Glomerular endothelial cell (primary cell): ENCODE measurements at regions not wholly inside any gene's neighbourhood (a gene's known extent, or its start where the extent isn't known, plus 50 kb on each side); places are given as distances from the start of the nearest gene placed in this dataset.
"Not testable (repeated sequence)": the region's sequence is repeated elsewhere in the genome, so short reads cannot be mapped to it uniquely, and the experiment has no call there.

ENCODE experiments used
- DNase-seq: peaks from one replicate; pipeline ENCODE4 v3.0.0-alpha.2; 2011; ENCODE audit warnings: low read depth, low spot score; ENCODE audit errors: extremely low read depth

DNA sequence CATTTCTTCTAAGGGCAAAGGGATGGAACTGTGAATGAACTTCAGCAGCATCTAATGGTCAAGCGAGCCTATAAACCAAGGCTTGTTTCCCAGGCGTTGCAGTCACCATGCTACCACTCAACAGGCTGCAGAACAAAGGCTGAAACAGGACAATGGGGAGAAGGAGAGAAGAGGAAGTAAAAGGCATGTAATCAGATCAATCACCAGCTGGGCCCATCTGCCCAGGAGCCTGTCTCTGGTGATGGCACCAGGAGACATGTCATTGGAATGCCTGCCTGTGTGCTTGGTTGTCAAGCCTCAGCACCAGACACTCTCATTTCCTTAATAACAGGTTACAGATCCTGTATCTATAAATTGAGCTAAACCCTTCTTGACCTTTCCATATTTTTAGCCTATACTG, 81.7 kb upstream of the UMPS start:
- no peak for DNase-seq

DNA sequence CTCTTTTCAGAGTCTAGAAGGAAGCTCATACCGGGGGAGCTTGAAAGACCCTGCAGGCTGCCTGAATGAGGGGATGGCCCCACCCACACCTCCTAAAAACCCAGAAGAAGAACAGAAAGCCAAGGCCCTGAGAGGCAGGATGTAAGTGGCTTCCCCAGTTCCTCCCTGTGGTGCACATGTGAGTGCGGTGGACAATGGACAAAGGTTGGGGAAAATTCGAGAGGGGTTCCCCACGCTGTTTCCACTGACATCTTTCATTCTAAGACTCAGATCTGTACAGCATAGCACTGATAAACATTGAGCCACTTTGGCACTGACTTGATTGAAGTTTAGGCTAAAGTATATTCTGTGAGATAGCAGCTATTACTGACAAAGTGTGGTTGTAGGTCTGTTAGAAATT, 79.5 kb upstream of the UMPS start:
- DNase-seq: no peak

DNA sequence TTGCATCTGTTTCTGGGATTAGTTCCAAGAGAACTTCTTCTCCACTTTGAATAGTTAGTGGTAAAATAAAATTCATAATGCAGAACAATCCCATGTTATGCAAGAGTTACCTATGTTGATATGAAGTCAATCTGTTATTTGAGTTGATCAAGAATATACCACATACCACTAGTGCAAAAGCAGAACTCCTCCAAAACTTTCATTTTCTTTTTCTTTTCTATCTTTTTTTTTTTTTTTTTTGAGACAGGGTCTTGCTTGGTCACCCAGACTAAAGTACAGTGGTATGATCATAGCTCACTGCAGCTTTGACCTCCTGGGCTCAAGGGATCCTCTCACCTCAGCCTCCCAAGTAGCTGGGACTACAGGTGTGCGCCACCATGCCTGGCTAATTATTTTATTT, 78.8 kb upstream of the UMPS start:
- not testable (repeated sequence) for DNase-seq

DNA sequence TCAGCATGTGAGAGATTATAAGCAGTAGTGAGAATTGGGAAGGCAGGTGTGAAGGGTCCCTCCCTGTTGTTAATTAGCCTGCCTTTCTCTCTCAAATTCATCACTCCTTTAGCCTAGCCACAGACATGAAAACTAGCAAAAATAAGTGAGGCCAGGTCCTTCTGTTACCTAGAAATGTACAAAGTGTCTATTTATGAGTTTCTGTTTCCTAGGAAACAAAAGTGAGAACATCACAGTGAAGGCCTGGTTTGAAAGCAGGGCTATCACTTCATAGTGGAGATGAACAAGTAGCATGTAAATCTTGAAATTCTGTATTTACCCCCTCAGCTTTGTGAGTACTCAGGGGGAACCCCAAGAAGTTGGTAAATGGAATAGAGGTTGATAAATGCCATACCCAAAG, 78.2 kb upstream of the UMPS start:
- DNase-seq: no peak

DNA sequence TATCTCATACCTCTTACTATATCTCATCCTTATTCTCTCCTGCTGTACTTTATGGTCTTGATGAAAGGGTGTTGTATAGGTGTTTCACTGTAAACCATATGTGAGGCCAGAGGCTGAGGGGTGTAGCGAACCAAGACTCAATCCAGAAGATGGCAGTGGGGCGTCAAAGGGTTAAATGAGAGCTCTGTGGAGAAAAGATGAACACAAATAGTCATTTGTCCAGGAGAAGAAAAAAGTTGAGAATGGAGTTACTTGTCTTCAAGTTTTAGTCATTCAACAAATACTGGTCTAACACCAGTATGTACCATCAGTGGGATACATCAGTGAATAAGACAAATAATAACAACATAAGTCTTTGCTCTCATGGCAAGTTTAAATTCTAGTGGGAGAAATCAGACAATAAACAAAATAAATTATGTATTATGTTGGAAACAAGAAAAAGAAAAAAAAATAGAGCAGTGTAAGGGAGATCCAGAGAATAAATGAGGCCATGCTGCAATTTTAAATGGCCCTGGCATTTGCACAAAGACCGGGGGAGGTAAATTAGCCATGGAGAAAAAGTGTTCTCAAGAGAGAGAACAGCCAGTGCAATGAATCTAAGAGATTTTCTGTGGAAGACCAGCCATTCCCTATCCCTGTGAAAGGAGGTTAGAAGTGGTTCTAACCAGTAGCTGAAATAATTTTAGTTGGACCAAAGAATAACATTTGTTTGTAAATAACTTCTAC, 77.0 kb upstream of the UMPS start:
- DNase-seq: no peak

DNA sequence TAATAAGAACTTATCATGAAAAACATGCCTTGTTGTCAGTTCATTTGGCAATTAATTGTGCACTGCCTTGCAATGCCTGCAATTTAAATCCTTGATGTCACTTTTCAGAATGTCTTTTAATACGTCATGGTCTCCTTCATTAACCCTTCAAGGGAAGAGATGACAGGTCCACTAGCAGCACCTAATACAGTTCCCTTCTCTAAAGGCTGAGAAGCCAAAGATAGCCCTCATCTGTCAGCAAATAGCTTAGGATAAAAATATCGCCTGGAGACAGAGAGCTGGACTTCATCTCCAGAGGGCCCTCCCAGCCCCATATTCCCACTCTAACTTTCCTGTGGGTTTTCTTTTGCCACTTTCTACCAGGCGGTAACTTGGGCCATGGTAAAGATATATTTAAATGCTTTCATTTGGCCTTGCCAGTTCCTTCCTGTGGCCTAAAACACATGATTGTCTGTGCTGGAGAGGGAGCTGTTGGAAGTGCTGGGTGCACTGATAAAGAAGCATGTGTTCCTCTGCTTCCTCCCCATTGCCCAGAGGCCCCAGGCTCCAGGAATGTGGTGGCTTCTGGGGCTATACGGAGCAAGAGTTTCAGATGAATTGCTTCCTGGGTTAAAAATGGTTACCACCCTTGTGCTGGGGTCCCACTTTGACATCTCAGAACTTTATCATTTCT, 76.3 kb upstream of the UMPS start:
- no peak for DNase-seq

DNA sequence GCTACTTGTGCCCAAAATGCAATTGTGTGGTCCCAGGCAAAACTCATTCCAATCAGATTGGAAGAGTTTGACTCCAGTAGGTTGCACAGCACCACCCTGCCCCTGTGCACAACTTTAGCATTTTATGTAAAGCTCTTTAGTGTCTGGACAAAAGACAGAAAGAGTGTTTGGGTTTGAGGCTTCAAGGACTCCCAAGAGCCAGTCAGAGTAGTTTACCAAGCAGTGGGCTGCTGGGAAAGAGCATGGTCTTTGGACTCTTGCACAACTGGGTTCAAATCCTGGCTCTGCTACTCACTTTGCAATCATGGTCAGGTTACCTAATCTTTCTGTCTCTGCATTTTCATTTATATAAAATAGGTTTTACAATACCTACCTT, 75.8 kb upstream of the UMPS start:
- DNase-seq: no peak

DNA sequence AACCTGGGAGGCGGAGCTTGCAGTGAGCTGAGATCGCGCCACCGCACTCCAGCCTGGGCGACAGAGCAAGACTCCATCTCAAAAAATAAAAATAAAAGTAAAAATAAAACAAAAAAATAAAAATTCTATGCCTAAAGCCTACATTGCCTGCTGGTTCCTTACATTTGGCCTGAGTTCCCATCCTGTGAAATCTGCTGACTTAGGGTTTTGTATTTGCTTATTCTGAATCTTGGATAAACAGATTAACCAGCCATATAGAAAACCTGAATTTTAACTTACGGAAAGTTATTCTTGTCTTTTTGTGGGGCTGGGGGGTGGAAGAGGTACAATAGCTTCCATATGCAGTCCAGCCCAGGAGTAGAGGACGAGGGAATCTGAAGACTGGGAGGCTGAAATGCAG, 73.7 kb upstream of the UMPS start:
- DNase-seq: no peak

DNA sequence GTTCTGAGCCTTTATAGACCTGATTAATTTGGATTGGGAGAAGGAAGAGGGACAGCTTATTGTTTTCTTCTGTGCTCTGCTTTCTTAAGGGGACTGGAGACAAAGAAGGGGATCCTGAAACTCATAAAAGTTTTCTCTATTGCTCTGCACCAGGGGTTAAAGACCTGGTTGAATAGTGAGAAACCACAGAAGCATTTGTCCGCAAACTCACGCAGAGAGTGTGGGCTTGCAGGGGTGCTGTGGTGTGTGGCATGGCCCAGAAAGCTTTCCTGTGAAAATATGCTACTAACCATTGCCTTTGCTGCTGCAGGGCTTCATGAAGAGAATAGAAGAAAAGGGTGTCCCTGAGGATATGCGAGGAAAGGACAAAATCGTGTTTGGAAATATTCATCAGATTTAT, 73.1 kb upstream of the UMPS start:
- no peak for DNase-seq

DNA sequence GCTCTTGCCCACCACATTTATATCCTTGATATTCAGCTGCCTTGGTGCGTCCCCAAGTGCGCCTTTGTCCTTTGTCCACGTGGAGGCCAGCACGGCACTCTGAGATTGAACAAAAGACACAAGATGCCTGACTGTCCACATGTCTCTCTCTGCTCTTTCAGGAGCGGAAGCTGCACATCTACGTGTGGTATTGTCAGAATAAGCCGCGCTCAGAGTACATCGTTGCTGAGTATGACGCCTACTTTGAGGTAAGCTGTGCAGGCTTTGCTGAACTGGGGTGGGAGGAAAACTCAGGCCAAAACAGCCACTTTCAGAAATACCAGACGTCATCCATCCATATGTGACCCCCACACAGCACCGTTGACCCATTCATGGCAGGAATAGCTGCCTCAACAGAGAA, 72.0 kb upstream of the UMPS start:
- no peak for DNase-seq

DNA sequence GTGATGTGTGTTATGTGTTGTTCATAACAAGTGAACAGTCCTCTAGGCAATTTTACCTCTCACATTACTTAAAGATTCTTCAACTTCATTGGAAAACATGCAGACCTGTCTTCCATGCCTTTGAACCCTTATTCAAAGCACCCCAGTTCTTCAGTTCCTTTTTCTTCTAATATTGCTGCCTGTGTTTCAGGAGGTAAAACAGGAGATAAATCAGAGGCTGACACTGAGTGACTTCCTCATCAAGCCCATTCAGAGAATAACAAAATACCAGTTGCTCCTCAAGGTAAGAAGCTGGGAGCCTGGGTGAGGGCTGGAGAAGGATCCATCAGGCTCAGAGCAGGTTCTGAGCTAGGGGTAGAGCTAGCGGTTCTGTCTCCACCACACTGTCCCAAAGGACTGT, 71.1 kb upstream of the UMPS start:
- no peak for DNase-seq

DNA sequence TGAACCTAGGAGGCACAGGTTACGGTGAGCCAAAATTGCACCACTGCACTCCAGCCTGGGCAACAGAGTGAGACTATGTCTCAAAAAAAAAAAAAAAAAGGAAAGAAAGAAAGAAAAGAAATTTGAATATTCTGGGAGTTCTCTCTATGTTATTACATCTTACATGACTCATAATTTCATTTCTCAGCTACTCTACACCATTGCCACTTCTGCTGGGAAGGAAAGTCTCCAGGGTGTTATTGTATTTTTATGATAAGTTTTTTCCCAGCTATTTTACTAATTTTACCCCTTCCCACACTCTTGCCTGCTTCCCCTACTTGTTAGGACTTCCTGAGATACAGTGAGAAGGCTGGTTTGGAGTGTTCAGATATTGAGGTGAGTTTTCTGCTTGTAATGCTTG, 69.7 kb upstream of the UMPS start:
- DNase-seq: no peak

DNA sequence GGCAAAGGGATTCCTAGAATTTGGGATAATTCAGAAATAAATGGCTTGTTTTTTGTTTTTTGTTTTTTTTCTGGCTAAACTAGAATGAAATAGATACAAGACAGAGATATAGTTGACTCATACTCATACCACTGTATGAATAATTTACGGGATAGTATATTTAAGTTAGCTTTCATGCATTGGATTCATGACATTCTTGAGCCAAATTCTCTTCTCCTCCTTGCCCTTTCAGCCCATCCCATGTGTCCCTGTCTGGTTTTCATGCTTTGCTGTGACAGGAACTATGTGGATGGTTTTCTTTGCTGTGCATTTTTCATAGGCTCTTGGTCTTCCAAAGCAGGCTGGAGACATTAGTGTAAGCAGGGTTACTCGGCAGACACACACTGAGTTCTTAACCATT, 66.6 kb upstream of the UMPS start:
- no peak for DNase-seq

DNA sequence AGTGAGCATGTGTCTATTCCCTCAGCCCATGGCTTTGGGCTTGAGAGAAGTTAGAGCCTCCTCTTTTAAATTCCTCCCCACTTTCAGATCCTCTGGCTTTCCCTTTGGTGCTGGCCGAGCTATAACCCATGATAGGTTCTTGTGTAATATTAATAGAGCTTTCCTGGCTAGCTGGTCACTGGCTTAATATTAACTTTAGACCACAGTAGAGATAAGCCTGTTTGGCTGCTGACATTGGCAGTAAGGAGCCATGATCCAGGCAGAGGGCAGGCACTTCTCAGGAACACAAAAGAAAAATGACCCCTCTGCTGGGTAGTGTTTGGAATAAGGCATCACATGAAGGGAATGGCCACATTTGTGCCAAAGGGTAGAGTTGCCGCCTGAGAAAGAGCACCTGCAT, 65.4 kb upstream of the UMPS start:
- DNase-seq: no peak

DNA sequence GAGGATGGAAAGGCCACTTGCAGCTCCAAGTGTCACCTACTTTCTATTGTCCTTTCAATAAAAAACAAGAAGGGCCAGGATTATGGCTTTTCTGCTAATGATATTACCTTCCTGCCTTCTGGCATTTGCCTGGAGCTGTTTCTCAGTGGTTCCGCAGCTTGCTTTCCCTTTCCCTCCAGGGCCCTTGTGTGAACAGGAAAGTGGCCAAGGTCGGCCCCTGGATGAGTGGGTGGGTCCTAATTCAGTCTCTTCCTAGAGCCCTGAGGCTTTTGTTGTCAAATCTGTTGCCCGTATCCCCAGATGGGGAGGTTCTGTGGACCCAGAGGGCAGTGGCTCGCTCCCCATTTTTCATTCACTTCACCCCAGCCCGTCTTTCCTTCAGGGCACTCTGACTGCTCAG, 64.2 kb upstream of the UMPS start:
- DNase-seq: no peak

DNA sequence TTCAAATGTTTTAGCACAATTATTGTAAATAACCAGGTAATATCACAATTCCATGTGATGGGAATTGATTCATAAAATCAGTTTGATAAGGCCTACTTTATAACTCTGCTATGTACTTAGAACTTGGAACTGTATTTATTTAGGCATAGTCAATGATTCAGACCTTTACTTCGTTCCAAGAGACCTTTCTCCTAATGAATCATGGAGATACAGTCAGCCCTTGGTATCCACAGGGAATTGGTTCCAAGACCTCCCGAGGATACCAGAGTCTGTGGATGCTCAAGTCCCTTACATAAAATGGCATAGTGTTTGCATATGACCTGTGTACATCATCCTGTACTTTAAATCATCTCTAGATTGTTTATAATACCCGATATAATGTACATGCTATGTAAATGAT, 60.8 kb upstream of the UMPS start:
- no peak for DNase-seq

DNA sequence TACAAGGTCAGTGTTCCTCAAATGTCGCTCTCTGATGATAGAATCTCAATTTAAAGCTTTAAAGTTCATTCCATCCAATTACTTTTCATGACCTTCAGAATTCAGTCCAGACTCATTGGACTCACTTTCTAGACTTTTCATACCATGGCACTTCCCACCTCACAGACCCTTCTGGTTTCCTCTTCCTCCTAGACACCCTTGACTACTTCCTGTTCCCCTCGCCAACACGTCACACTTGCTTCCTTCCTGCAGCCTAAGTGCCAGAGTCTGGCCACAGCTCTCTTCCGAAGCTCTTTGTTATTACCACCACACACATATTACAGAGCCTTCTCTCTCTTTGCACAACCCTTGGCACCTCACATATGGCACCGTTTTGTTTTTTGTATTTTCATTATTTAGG, 59.1 kb upstream of the UMPS start:
- DNase-seq: no peak

DNA sequence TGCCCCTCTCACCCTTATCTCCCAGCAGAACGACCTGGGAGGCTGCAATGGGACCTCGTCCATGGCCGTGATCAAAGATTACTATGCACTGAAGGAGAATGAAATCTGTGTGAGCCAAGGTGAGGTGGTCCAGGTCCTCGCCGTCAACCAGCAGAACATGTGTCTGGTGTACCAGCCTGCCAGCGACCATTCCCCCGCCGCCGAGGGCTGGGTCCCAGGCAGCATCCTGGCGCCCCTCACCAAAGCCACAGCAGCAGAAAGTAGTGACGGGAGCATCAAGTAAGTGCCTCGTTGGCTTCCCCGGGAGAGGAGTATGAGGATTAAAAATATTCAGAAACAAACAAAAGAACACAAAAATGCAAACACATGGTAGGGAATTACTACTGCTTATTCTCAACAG, 55.9 kb upstream of the UMPS start:
- no peak for DNase-seq

DNA sequence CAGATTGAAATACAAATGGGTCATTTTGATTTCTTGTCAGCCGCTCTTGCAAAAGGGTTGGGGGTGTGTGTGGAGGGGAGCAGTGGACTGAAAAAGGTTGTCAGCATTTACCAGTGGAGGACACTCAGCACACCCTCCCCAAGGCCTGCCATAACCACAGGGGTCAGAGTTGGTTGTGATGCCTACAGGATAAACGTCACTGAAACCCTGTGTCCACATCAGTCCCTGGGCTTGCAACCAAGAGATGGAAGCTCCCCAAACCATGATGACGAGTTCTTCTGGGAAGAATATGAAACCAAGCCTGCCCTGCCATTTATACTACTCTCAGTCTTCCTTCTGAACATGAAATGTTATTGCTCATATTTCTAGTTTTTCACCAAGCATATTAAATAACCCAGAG, 54.0 kb upstream of the UMPS start:
- no peak for DNase-seq

DNA sequence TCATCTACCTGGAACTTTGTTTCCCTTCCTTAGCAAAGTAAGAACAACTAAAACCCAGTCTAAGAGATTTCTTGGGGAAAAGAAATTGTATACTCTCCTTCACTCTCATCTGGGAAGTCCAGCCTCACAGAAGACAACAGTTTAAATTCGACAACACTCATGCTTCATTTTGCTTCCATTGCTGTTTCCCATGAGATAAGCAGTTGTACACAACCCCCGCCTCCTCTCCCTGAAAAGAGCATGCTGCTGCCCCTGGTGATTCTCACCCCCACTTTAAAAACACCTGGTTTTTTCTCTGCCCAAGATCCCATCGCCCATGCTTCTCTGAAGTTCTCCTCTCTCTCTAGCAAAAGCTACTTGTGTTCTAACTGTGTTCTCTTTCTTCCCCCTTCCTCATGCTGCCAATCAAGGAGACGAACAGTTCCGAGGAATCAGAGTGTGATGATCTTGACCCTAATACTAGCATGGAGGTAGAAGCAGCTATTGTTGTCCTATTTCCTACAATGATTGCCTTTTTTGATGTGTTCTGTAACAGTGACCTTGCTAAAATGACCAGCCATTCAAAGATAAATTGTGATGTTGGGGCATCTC, 51.1 kb upstream of the UMPS start:
- no peak for DNase-seq
